ENCODE measurements at regions not wholly inside any gene's neighbourhood (a gene's known extent, or its start where the extent isn't known, plus 50 kb on each side); places are given as distances from the start of the nearest gene placed in this dataset.
"Not testable (repeated sequence)": the region's sequence is repeated elsewhere in the genome, so short reads cannot be mapped to it uniquely, and the experiment has no call there.

DNA sequence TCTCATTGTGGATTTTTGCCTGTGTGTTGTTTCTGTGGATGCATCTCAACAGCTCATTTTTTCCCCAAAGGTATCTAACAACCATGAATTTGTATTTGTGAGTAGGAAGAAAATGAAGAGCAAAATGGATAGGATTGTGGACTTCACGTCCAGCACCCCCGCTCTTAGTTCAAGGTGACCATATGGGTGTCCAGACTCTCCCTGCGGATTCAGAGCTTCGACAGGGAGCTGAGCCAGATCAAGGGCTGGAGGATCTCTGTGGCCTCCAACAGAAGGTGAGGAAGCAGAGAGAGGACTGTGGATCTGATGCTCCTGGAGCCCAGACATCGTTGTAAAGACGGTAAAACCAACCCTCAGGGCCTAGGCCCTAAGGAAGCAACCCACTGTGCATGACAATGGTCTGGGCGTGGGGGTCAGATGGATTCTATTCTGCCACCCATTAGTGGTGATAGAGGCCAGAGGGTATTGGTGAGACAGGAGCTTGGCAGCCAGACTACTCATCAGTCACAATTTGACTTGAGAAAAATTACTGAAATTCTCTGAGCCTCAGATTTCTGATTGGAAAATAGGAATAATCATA is 659.7 kb upstream of the TMEM132C start:
- Histone ChIP-seq H3K36me3 (no peaks in the 10 kb centered on the region), H3K9me3 (no peaks in the 10 kb centered on the region), H3K4me1 (no peaks in the 10 kb centered on the region), H3K27ac (no peak overlapping the region), H3K4me3 (no peak overlapping the region), H3K27me3 (no peaks in the 10 kb centered on the region)
- TF ChIP-seq POLR2A (IDR thresholded peaks at IDR 0.05), result no peak
- no peak for TF ChIP-seq CTCF (IDR thresholded peaks at IDR 0.05)
- DNase-seq, result no peak

DNA sequence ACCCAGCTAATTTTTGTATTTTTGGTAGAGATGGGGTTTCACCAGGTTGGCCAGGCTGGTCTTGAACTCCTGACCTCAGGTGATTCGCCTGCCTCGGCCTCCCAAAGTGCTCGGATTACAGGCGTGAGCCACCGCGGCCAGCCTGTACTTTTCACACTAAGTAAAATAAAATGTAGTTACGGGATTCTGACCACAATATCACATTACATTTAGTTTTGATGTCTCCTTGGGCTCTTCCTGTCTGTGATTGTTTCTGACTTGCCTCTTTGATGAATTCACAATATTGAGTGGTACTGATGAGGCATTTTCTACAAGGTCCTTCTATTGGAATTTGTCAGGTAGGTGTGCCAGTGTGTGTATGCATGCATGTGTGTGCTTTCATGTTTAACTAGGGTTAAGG is 658.6 kb upstream of the TMEM132C start:
- not testable (repeated sequence) for H3K4me3 ChIP-seq, DNase-seq

GRCh38 chr12:127613056-127613455 is 653.9 kb upstream of the TMEM132C start:
- Histone ChIP-seq H3K4me3 (no peak overlapping the region), H3K27me3 (no peaks in the 10 kb centered on the region), H3K4me1 (no peaks in the 10 kb centered on the region), H3K27ac (no peak overlapping the region), H3K36me3 (no peaks in the 10 kb centered on the region), H3K9me3 (no peaks in the 10 kb centered on the region)
- TF ChIP-seq CTCF (IDR thresholded peaks at IDR 0.05) (no peak), POLR2A (IDR thresholded peaks at IDR 0.05) (no peak)
- no peak for DNase-seq

More for the DNA sequence above, 658.6 kb upstream of the TMEM132C start:
- H3K27me3 ChIP-seq, H3K36me3 ChIP-seq, H3K9me3 ChIP-seq, H3K27ac ChIP-seq, H3K4me1 ChIP-seq: not testable (repeated sequence)

GRCh38 chr12:127619869-127620734 is 646.9 kb upstream of the TMEM132C start:
- H3K27ac ChIP-seq, result no peak overlapping the region
- no peak for DNase-seq
- TF ChIP-seq CTCF (IDR thresholded peaks at IDR 0.05) (no peak), POLR2A (IDR thresholded peaks at IDR 0.05) (no peak)
- no peak overlapping the region for H3K4me3 ChIP-seq
- H3K27me3 ChIP-seq, result no peaks in the 10 kb centered on the region
- H3K4me1 ChIP-seq, result no peaks in the 10 kb centered on the region
- H3K9me3 ChIP-seq, result no peaks in the 10 kb centered on the region
- H3K36me3 ChIP-seq, result no peaks in the 10 kb centered on the region

- no peak for DNase-seq
- H3K36me3 ChIP-seq, result no peaks in the 10 kb centered on the region
- no peak overlapping the region for H3K4me3 ChIP-seq
- H3K9me3 ChIP-seq, result no peaks in the 10 kb centered on the region
- no peaks in the 10 kb centered on the region for H3K4me1 ChIP-seq
- H3K27ac ChIP-seq, result no peak overlapping the region
- TF ChIP-seq CTCF (IDR thresholded peaks at IDR 0.05) (no peak), POLR2A (IDR thresholded peaks at IDR 0.05) (no peak)
- no peaks in the 10 kb centered on the region for H3K27me3 ChIP-seq
Measured at GRCh38 chr12:127620735-127621355, 646.1 kb upstream of the TMEM132C start.

DNA sequence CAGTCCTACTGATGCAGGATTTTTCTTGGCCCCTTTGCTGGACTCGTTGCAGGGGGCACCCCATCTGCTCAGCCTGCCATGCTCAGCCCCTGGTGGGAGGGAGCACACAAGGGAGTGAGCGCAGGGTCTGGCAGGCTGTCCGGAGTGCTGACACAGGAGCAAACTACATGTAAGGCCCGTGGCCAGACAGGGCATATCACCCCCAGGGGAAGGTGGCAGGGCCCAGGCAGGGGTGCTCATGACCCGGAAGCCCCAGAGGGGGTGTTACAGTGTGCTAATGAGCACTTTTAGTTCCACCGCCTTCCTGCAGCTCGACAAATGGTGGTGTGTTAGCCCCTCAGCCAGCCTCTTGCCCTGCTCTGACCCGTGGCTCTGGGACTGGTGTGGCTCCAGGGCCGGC is 645.6 kb upstream of the TMEM132C start:
- Histone ChIP-seq H3K27ac (no peak overlapping the region), H3K27me3 (no peaks in the 10 kb centered on the region), H3K36me3 (no peaks in the 10 kb centered on the region), H3K4me3 (no peak overlapping the region), H3K4me1 (no peaks in the 10 kb centered on the region), H3K9me3 (no peaks in the 10 kb centered on the region)
- DNase-seq, result no peak
- TF ChIP-seq POLR2A (IDR thresholded peaks at IDR 0.05) (no peak), CTCF (IDR thresholded peaks at IDR 0.05) (no peak)
